Right ventricle myocardium inferior (tissue), 1 donor: ENCODE measurements at regions not wholly inside any gene's neighbourhood (a gene's known extent, or its start where the extent isn't known, plus 50 kb on each side); places are given as distances from the start of the nearest gene placed in this dataset.
A peak's percentile ranks its signal among the peaks of the same experiment; 100 is the strongest.
"Not testable (repeated sequence)": the region's sequence is repeated elsewhere in the genome, so short reads cannot be mapped to it uniquely, and the experiment has no call there.

Source experiments
- ATAC-seq: fragments of 200-7000 bp; cut with Tn5 transposase; one replicate; pipeline ENCODE4 v1.9.1; 2020; ENCODE audit warnings: mild to moderate bottlenecking, moderate library complexity
- DNase-seq: peaks from one replicate; pipeline ENCODE4 v3.0.0; 2021; ENCODE audit errors: missing footprints
- intact Hi-C: fragments of 100-400 bp; cut with DNase I; formaldehyde crosslinking; loops from one replicate; pipeline ENCODE4 v1.11.0; 2022
- donor health status: DM: no; HTN: yes; CAD: no; lungs with severe emphysema.

DNA sequence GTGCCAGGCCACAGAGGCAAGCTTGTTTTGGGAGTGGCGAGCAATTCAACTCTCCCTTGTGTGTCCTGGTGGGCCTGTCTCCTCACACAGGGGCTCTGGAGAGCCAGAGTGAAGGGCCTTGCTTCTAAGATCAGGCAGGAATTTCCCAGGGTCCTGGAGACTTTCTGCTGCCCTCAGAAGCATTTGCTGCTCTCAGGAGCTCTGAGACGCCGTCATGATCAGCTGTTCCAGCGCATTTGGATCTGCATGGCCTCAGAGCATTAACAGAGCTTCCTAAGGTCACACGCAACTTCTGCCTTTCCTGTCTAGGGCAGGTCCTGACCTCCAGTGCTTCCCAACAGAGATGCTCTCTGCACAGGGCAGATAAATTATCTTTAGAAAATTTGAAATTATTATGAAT lies 52.2 kb upstream of the C10orf90 start:
- ATAC-seq (no peak), DNase-seq (no peak)
- intact Hi-C loops = no loop called here

DNA sequence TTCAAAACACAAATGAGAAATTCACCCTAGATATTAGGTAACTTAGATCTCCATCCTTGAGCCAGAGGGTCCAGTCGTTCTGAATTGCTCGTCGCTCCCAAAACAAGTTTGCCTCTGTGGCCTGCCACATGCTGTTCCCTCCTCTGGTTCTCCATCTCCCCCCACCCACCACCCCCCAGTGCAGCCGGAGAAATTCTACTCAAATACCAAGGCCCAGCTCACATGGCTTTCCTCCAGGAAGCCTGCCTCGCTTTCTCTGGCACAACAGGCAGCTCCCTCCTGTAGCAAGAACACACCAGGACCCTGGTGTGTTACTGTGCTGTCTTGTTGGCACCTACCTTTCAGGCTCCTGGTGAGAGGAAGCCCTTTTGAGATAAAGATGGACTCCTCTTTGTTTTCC lies 52.7 kb upstream of the C10orf90 start:
- DNase-seq = no peak
- no peak for ATAC-seq
- intact Hi-C loops = no loop called here

DNA sequence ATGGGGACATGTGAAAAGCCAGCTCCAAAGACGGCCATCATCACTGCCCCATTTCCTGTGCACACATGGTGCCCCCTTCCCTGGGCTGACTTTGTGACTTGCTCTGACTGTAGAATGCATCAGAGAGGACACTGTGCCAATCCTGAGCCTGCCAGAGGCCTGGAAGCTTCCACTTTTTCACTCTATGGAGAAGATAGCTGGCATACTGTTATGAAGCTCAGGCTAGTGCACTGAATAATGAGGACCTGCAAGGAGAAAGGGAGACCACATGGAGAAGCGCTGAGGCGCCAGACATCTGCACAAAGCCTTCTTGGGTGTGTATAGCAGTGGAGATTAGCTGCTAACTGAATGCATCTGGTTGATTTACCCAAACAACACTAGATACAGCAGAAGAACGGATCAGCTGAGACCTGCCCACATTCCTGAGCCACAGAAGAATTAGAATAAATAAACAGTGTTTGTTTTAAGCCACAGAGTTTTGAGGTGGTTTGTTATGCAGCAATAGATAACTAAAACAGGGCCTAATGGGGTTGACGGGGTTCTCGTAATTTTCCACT lies 58.9 kb upstream of the C10orf90 start:
- intact Hi-C loops = no loop called here

DNA sequence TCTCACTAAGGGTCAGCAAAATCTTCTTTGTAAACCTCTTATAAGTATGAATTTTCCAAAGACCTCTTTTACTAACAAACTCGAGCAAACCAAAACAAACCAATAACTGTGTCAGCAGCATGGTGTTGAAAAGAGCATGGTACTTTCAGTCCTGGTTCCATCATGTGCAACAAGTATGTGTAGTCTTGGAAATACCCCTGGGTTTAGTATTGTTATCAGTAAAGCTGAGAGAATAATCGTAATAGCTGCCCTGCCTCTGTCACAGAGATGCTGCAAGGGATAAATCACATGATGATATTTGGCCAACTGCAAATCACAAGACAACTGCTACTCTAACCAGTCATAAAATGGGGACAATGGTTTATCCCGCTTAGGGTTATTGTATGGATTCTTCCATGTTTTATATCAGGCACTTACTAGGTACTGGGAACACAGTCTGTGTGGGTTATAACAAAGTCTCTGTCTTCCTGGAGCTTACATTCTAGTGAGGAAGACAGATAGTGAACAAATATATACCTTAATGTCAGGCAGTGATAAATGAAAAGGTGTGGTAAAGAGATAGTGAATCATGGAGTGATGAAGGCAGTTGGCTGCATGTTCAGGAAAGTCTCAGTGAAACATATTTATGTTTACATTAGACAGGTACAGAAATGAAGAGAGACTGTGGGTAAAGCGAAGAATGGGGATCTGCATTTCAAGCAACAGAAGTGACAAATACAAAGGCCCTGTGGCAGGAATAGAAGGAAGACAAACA lies 60.5 kb upstream of the C10orf90 start:
- intact Hi-C loops = no loop called here
- ATAC-seq (peak; percentile 74), DNase-seq (no peak)

More for the DNA sequence above, 58.9 kb upstream of the C10orf90 start:
- ATAC-seq (no peak), DNase-seq (no peak)

DNA sequence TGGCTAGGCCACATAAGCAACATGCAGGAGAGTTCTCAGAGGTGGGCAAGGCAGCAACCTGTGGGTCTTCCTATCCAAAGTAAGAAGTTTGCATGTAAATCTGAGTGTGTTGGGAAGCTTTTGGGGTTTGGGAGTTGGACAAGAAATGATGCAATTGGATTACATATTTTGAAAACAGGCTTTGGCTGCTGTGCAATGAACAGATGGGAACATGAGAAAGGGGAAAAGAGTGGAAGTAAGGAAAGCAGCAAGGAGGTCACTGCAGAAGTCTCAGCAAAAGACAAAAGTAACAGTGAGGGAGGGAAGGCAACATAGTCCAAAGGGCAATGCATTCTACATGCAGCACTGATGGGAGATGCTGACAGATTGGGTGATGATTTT lies 61.1 kb upstream of the C10orf90 start:
- intact Hi-C loops = no loop called here
- DNase-seq (no peak), ATAC-seq (peak; percentile 56)

DNA sequence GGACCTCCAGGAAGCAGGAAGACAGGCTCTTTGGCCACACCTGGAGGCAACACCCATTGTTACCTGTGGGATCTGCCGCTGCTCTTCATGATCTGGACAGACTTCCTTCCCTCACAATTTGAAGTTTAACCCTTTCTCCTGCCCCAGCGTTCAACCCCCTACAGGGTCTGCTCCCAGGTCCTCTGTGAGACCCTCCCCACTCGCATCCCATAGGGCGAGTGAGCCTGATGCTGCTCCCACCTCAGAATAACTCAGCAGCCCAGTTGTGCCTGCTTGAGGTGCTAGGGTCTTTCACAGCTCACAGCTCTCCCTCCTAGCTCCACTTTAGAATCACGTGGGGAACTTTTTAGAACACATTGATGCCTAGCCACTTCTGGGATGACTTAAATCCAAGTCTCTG lies 61.8 kb upstream of the C10orf90 start:
- ATAC-seq (no peak), DNase-seq (no peak)
- intact Hi-C loops = no loop called here

DNA sequence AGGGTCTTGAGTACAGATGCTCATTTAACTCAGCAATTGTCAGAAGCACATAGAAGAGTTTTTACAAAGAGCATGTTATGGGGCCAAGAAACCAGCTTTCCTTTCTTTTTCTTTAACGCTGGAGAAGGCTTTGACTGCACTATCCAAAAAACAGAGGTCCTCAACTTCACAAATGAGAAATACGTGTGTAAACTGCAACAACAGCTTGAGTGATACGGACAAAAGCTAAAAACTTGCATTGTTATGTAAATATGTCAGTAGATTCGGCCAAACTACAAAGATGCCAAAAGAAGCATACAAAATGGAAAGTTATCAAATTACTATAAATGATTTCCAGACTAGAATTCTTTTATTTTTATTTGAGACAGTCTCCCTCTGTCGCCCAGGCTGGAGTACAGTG lies 62.4 kb upstream of the C10orf90 start:
- DNase-seq (no peak), ATAC-seq (no peak)
- intact Hi-C loops = no loop called here

DNA sequence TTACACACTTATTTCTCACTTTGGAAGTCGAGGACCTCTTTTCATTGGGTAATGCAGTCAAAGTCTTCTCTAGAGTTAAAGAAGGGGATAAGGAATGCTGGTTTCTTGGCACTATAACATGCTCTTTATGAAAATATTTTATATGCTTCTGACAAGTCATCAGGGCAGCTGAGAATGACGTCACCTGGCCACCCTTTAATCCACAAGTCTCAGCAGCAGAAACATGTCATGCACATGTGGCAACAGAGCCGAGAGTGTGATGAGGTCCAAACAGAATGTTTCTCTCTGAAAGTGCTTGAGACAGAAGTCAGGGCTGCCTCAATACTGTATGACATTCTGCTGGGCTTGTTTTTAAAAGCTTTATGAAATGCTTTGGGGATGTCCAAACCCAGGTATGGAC lies 63.5 kb upstream of the C10orf90 start:
- ATAC-seq = peak; percentile 40
- no peak for DNase-seq
- intact Hi-C loops = no loop called here

DNA sequence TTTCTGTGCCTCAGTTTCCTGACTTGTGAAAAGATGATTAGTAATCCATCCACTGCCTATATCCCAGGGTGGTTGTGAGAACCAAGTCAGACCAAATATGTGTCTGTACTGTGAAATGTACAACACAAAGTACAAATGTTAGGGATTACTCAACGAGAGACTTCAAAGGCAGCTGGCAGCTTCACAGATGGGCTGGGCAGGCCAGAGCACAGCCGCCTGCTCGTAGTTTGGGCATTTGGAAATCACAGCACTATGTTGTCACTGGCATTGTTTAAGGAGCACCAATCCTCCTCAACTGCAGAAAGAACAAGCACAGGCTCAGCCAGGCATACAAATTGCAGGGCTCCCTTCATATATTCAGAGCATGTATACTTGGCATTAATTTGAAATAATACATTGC lies 64.5 kb upstream of the C10orf90 start:
- intact Hi-C loops = no loop called here
- DNase-seq (no peak), ATAC-seq (no peak)

DNA sequence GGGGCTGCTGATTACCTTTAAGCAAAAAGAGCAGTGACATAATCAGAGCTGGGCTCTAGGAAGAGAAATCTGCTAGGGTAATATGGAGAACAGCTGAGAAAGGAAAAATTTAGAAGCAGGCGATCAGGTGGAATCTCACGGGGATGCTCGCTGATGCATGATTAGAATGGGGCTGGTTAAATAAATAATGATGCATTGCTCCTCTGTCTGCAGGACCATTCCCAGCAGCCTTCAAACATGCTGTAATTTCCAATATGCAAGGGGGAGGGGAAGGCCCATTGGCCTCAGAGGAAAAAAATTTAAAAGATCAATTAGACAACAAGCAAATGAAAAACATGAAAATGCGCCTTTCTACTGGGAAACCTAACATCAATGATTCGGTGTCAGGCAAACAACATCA lies 65.6 kb upstream of the C10orf90 start:
- intact Hi-C loops = no loop called here
- DNase-seq = no peak
- ATAC-seq = no peak

DNA sequence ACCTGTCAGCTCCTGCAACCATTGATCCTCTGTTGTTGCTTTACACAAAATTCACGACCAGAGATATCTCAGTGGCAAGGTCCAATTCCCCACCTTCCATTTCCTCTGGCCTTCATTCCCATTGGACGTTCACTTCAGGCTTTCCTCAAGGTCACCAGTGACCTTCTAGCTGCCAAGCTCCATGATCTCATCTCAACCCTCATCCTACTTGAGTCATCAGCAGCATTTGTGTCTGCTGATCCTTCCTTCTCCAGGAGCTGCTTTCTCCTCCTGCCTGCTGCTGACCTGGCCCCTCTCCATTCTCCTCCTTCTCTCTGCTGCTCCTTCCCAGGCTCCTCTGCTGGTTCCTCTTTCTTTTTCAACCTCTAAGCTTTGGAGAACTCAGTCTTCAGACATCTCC lies 66.2 kb upstream of the C10orf90 start:
- intact Hi-C loops = no loop called here
- ATAC-seq (peak; percentile 26), DNase-seq (no peak)

DNA sequence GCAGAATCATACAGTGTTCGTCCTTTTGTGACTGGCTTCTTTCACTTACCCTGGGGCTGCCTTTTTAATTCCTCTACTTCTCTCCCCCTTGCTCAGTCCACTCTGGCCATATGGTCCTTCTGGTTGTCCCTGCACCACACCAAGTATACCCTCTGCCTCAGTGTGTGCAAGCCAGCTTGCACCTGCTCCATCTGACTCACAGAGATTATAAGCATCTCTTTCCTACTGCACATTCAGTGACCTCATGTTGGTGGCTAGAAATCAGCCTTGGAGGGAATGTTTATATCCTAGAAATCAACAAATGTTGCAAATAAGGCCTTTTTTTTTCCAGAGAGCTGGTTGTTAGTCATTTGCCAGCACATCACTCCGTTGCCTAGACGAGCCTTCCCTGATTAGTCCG lies 67.5 kb upstream of the C10orf90 start:
- intact Hi-C loops = no loop called here
- ATAC-seq (no peak), DNase-seq (no peak)

DNA sequence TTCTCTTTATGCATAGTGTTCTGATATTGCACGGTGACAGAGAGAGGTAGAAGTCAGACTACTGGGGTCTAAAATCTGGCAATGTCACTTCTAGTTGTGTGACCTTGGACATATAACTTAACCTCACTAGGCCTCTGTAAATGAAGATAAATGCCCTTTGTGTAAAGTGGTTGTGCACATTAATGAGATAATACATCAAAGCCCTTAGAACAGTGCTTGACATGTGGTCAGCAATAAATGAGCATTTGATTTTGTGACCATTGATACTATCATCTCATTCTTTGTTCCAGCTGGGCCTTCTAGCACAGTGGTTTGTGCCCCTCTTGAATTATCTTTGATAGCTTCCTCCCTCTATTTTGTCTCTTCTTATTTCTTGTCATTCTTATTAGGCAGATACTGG lies 74.1 kb upstream of the C10orf90 start:
- no peak for ATAC-seq
- intact Hi-C loops = no loop called here

DNA sequence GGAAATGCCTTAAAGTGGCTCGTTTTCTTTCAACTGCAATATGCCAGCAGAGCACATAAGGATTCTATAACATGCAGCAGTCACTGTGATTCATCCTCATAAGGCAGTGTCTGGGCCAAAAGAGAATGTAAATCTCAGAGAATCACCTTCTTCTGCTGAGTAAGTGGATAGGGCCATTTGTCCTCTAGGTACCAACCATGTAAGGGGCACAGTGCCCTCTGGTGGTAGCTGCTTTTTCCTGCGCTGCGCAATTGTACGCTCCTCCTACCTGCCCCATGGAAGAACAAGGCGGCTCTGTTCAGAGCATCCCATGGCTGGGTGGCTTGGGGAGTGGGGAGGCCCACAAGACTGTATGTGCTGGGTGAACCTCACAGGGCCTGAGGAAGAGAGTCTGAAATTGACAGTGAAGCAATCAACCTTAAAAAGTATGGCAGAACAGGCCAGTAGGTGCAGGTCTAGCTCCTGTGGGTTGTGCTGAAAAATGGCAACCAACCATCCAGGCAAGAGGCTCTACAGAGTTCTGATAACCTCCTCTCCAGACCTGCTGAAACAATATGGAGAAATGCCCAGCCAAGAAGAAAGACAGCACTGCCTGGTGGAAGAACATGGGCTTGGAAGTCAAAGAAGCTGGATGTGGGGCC lies 78.6 kb upstream of the C10orf90 start:
- peak; percentile 68 for DNase-seq
- ATAC-seq = no peak
- intact Hi-C loops = loop anchor here (5.0 kb wide), 1 partner anchor 767 kb away; no protein-coding TSS in a partner anchor

More for the DNA sequence above, 74.1 kb upstream of the C10orf90 start:
- DNase-seq = no peak

DNA sequence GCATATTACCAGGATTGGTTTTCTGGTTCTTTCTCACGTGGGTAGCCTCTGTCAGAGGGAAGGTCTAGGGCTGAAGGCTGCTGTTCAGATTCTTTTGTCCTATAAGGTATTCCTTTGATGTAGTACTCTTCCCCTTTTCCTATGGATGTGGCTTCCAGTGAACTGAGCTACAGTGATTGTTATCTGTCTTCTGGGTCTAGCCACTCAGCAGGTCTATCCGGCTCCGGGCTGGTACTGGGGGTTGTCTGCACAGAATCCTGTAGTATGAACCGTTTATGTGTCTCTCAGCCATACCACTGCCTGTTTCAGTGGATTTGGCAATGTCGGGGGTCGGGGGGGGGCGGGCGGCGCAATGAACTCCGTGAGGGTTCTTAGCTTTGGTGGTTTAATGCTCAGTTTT lies 84.5 kb upstream of the C10orf90 start:
- DNase-seq (no peak), ATAC-seq (no peak)
- intact Hi-C loops = no loop called here

DNA sequence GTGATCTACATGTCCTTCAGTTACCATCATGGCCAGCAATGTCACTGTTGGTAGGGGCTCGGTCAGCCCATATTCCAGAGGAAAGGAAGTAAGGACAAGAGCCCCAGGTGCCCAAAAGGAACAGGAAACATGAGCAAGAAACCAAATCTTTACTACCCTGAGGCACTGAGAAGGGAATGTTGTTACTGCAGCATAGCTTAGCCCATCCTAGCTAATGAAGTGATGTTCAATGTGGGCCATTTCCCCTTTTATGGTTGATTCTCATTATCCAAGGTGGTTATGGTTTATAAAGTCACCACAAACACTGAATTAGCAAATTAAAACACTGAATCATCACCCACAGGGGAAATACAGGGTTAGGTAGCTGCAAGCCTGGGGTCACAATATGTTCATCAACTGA lies 88.4 kb upstream of the C10orf90 start:
- intact Hi-C loops = no loop called here
- DNase-seq = no peak
- ATAC-seq = no peak

DNA sequence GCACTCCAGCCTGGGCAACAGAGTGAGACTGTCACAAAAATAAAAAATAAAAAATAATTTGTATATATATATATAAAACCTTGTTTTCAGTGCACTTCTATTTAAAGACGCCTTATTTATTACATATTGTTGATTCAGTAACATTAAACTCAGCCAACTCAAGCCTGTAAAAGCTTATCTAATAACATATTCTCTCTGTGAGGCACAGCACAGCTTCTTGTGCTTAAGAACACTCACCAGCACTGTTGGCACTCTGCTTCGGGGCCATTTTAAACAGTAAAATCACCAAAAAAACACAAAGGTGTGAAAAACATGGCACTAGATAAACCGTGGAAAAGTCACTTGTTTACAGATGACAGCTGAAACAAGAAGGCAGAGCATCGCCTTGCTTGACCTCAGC lies 89.0 kb upstream of the C10orf90 start:
- ATAC-seq = no peak
- no peak for DNase-seq
- intact Hi-C loops = no loop called here

DNA sequence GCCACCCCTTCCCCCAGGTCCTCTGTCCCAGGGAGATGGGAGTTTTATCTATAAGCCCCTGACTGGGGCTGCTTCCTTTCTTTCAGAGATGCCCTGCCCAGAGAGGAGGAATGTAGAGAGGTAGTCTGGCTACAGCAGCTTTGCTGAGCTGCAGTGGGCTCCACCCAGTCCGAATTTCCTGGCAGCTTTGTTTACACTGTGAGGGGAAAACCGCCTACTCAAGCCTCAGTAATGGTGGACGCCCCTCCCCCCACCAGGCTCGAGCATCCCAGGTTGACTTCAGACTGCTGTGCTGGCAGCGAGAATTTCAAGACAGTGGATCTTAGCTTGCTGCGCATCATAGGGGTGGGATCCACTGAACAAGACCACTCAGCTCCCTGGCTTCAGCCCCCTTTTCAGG lies 96.2 kb upstream of the C10orf90 start:
- ATAC-seq, intact Hi-C loops, DNase-seq: not testable (repeated sequence)

DNA sequence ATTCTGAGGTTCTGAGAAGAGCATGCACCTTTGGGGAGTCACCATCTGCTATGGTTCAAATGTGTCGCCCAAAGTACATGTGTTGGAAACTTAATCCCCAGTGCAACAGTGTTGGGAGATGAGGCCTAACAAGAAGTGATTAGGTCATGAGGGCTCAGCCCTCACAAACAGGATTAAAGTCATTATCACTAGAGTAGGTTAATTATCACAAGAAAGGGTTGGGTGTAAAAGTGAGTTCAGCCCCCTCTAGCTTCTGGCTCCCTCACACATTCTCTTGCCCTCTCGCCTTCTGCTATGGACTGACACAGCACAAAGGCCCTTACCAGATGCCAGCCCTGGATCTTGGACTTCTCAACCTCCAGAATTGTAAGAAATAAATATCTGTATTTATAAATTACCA lies 100.3 kb upstream of the C10orf90 start:
- intact Hi-C loops = no loop called here
- no peak for DNase-seq
- no peak for ATAC-seq

DNA sequence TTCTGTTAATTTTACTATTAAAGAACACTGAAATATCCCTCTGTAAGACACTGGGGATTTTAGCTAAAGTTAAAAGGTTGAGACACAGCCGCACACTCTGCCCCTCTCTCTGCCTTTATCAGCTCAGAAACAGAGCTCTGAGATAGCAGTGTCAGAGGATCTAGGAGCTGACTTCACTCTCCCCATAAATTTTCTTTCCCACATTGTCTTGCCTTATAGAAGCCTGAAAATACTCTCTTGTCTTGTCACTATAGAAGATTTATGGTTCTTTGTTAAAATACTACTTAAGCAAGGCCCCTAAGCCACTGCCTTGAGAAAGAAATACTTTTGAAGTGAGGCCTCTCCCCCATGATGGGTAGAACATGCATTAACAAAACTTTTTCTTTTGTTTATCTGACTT lies 105.7 kb upstream of the C10orf90 start:
- intact Hi-C loops = no loop called here
- ATAC-seq (no peak), DNase-seq (no peak)
